HepG2 (cell line): ENCODE measurements at regions not wholly inside any gene's neighbourhood (a gene's known extent, or its start where the extent isn't known, plus 50 kb on each side); places are given as distances from the start of the nearest gene placed in this dataset.

Source experiments
- EEA1 ChIP-seq: sonication (generic); formaldehyde crosslinking; IDR thresholded peaks from 2 replicates; pipeline ENCODE4 v1.5.1; 2020; ENCODE audit warnings: mild to moderate bottlenecking, missing genetic modification reagents, borderline replicate concordance
- ELK4 ChIP-seq: sonication (generic); formaldehyde crosslinking; IDR thresholded peaks from 2 replicates; pipeline ENCODE4 v1.9.0; 2021; ENCODE audit warnings: missing genetic modification reagents, borderline replicate concordance
- EZH2 ChIP-seq: conservative IDR thresholded peaks from 2 replicates; pipeline ENCODE4 v1.6.1; 2012; ENCODE audit warnings: mild to moderate bottlenecking, low read depth, low read length, moderate library complexity
- JUNB ChIP-seq: sonication (generic); formaldehyde crosslinking; IDR thresholded peaks from 2 replicates; pipeline ENCODE4 v1.8.0; 2022; ENCODE audit warnings: missing genetic modification reagents, mild to moderate bottlenecking, borderline replicate concordance
- PBX3 ChIP-seq: sonication (generic); formaldehyde crosslinking; IDR thresholded peaks from 2 replicates; pipeline ENCODE4 v1.8.1; 2023; ENCODE audit warnings: missing genetic modification reagents, inconsistent platforms, borderline replicate concordance
- POLR2A ChIP-seq, 2 experiments: IDR thresholded peaks; 2 replicates each; pipeline ENCODE4 v1.6.1; 2011; ENCODE audit warnings: low read depth in 2 of 2, low read length in 2 of 2, mild to moderate bottlenecking in 1 of 2, moderate library complexity in 1 of 2; ENCODE audit not compliant: insufficient read depth in 1 of 2
- SNAPC4 ChIP-seq: sonication (generic); formaldehyde crosslinking; IDR thresholded peaks from 2 replicates; pipeline ENCODE4 v1.4.0; 2020; ENCODE audit warnings: mild to moderate bottlenecking, missing genetic modification reagents
- YY1 ChIP-seq: IDR thresholded peaks from 2 replicates; pipeline ENCODE4 v1.6.1; 2011; ENCODE audit warnings: low read length, low read depth, moderate library complexity, mild to moderate bottlenecking; ENCODE audit not compliant: insufficient read depth, insufficient replicate concordance
- ZFAT ChIP-seq: sonication (generic); formaldehyde crosslinking; conservative IDR thresholded peaks from 2 replicates; pipeline ENCODE4 v1.8.1; 2023; ENCODE audit warnings: missing genetic modification reagents, inconsistent platforms
- TF ChIP-seq, protein P1 (sequence below): sonication (generic); formaldehyde crosslinking; IDR thresholded peaks from 2 replicates; pipeline ENCODE4 v1.5.0; 2020; ENCODE audit warnings: mild to moderate bottlenecking, missing genetic modification reagents, moderate library complexity

DNA sequence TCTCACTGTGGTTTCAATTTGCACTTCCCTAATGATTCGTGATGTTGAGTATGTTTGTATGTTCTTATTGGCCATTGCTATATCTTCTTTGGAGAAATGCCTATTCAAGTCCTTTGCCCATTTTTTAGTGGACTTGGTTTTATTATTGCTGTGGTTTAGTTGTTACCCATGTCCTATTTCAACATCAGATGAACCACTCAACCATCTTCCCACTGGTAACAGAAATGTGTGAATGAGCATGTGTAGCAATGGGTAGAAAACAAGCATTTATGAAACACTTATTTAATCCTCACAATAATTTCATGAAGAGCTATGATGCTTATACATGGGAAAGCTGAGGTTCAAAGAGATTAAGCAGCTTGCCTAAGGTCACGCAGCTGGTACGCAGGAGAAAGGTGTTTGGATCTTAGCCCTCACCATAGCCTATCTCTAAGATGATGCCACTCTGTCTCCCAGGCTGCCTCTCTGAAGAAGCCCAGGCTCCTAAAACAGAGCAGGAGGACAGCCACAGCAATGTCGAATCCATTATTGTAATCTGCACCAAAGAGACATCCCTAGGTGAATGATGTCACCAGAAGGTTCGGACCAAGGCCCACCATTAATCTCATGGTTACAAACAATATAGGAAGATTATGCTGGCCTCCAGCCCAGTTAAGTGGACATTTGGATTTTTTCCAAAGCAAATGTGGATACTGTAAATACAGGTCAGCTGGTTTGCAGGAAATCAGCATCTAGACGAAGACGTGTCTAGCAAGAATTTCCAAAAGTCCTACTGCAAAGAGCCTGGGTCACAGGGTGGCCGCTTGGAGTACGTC lies 447.6 kb upstream of the ZMIZ1 start:
- TF ChIP-seq ZFAT (CRISPR knock-in tag) (no peak), EEA1 (CRISPR knock-in tag) (no peak), JUNB (no peak), PBX3 (no peak), SNAPC4 (CRISPR knock-in tag) (no peak), YY1 (no peak), EZH2 (no peak), POLR2A (IDR thresholded peaks at IDR 0.05; ENCODE audit: insufficient read depth in 1 of 2, low read depth in 2 of 2, low read length in 2 of 2) (no peak), ELK4 (CRISPR knock-in tag) (no peak)
- TF ChIP-seq, protein P1, sequence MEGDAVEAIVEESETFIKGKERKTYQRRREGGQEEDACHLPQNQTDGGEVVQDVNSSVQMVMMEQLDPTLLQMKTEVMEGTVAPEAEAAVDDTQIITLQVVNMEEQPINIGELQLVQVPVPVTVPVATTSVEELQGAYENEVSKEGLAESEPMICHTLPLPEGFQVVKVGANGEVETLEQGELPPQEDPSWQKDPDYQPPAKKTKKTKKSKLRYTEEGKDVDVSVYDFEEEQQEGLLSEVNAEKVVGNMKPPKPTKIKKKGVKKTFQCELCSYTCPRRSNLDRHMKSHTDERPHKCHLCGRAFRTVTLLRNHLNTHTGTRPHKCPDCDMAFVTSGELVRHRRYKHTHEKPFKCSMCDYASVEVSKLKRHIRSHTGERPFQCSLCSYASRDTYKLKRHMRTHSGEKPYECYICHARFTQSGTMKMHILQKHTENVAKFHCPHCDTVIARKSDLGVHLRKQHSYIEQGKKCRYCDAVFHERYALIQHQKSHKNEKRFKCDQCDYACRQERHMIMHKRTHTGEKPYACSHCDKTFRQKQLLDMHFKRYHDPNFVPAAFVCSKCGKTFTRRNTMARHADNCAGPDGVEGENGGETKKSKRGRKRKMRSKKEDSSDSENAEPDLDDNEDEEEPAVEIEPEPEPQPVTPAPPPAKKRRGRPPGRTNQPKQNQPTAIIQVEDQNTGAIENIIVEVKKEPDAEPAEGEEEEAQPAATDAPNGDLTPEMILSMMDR (CRISPR knock-in tag): no peak
